ENCODE measurements at regions not wholly inside any gene's neighbourhood (a gene's known extent, or its start where the extent isn't known, plus 50 kb on each side); places are given as distances from the start of the nearest gene placed in this dataset.

GRCh38 chr1:57597036-57597435, 173.2 kb upstream of the DAB1 start:
- H3K4me2 ChIP-seq: no peak overlapping the region
- H4K20me1 ChIP-seq (ENCODE audit: insufficient read depth): no peaks in the 10 kb centered on the region
- TF ChIP-seq, protein P1, sequence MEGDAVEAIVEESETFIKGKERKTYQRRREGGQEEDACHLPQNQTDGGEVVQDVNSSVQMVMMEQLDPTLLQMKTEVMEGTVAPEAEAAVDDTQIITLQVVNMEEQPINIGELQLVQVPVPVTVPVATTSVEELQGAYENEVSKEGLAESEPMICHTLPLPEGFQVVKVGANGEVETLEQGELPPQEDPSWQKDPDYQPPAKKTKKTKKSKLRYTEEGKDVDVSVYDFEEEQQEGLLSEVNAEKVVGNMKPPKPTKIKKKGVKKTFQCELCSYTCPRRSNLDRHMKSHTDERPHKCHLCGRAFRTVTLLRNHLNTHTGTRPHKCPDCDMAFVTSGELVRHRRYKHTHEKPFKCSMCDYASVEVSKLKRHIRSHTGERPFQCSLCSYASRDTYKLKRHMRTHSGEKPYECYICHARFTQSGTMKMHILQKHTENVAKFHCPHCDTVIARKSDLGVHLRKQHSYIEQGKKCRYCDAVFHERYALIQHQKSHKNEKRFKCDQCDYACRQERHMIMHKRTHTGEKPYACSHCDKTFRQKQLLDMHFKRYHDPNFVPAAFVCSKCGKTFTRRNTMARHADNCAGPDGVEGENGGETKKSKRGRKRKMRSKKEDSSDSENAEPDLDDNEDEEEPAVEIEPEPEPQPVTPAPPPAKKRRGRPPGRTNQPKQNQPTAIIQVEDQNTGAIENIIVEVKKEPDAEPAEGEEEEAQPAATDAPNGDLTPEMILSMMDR (conservative IDR thresholded peaks at IDR 0.05): no peak
- no peak for TF ChIP-seq EZH2 (IDR thresholded peaks at IDR 0.05; ENCODE audit: low read depth)
- no peak for DNase-seq
- H3K4me1 ChIP-seq (replicated peaks; ENCODE audit: insufficient read depth): no peaks in the 10 kb centered on the region
- no peak overlapping the region for H2AFZ ChIP-seq
- ChIA-PET CTCF (no interaction called here), POLR2A (ENCODE audit: unreplicated experiment) (no interaction called here)
- no peak overlapping the region for H3K4me3 ChIP-seq
- no TSS peak for BruUV-seq (replicated peaks)
- no peak overlapping the region for H3K27ac ChIP-seq
- no peaks in the 10 kb centered on the region for H3F3A ChIP-seq (ENCODE audit: insufficient read depth, low read depth)
- no peaks in the 10 kb centered on the region; the same call in 1 of the 2 replicates for H3K9me2 ChIP-seq (ENCODE audit: insufficient read depth)
- H3K79me2 ChIP-seq (ENCODE audit: low read depth): no peaks in the 10 kb centered on the region
- no peaks in the 10 kb centered on the region for H3K36me3 ChIP-seq (ENCODE audit: low read depth)
- peaks cover under 1% of the 10 kb centered on the region for H3K27me3 ChIP-seq (ENCODE audit: insufficient read depth, low read depth)
- intact Hi-C loops (cut with micrococcal nuclease; ENCODE audit: unreplicated experiment): no loop called here
- no peaks in the 10 kb centered on the region for H3K9me3 ChIP-seq (ENCODE audit: insufficient read depth, low read depth)

DNA sequence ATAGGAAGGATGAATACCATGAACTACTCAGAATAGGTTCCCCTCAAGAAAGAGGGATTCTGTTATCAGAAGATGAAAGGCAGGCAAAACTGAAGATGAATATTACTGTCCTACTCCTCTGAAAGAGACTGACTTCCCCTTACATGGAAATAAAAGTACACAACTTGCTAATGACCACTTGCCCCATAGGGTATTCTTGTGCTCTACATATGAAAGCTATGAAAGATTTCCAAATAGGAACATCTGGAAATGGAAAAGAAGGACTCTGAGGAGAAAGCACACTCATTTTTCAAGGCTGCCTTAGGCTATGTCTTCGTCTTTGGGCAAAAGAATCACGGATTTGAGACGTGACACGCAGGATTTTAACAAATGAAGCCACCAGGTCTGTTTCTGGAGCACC, 170.1 kb upstream of the DAB1 start:
- Histone ChIP-seq H2AFZ (0 out of 2 replicates have a peak overlapping the region, but pooled peaks have one; percentile 22), H3K36me3 (ENCODE audit: low read depth) (no peaks in the 10 kb centered on the region), H3K4me1 (replicated peaks; ENCODE audit: insufficient read depth) (no peaks in the 10 kb centered on the region), H3F3A (ENCODE audit: insufficient read depth, low read depth) (no peaks in the 10 kb centered on the region), H3K9me3 (ENCODE audit: insufficient read depth, low read depth) (no peaks in the 10 kb centered on the region), H3K79me2 (ENCODE audit: low read depth) (no peaks in the 10 kb centered on the region), H3K4me2 (no peak overlapping the region), H3K27me3 (ENCODE audit: insufficient read depth, low read depth) (no peaks in the 10 kb centered on the region), H3K4me3 (no peak overlapping the region), H4K20me1 (ENCODE audit: insufficient read depth) (no peaks in the 10 kb centered on the region), H3K9me2 (ENCODE audit: insufficient read depth) (no peaks in the 10 kb centered on the region; the same call in 1 of the 2 replicates), H3K27ac (no peak overlapping the region)
- ChIA-PET POLR2A (ENCODE audit: unreplicated experiment) (no interaction called here), CTCF (no interaction called here)
- intact Hi-C loops (cut with micrococcal nuclease; ENCODE audit: unreplicated experiment): no loop called here
- BruUV-seq (replicated peaks): no TSS peak
- no peak for DNase-seq
- TF ChIP-seq EZH2 (IDR thresholded peaks at IDR 0.05; ENCODE audit: low read depth): no peak
- TF ChIP-seq, protein P1 (conservative IDR thresholded peaks at IDR 0.05): no peak

GRCh38 chr1:57591842-57592241, 168.0 kb upstream of the DAB1 start:
- no peaks in the 10 kb centered on the region for H3K27me3 ChIP-seq (ENCODE audit: insufficient read depth, low read depth)
- H3K4me1 ChIP-seq (replicated peaks; ENCODE audit: insufficient read depth): no peaks in the 10 kb centered on the region
- H3K36me3 ChIP-seq (ENCODE audit: low read depth): no peaks in the 10 kb centered on the region
- intact Hi-C loops (cut with micrococcal nuclease; ENCODE audit: unreplicated experiment): no loop called here
- H3K9me3 ChIP-seq (ENCODE audit: insufficient read depth, low read depth): no peaks in the 10 kb centered on the region
- no peaks in the 10 kb centered on the region; the same call in 1 of the 2 replicates for H3K9me2 ChIP-seq (ENCODE audit: insufficient read depth)
- no peaks in the 10 kb centered on the region for H4K20me1 ChIP-seq (ENCODE audit: insufficient read depth)
- no peak overlapping the region for H3K4me2 ChIP-seq
- no peak overlapping the region for H3K27ac ChIP-seq
- CTCF ChIA-PET: no interaction called here
- POLR2A ChIA-PET (ENCODE audit: unreplicated experiment): no interaction called here
- DNase-seq: no peak
- no peak overlapping the region for H2AFZ ChIP-seq
- no peak for TF ChIP-seq EZH2 (IDR thresholded peaks at IDR 0.05; ENCODE audit: low read depth)
- TF ChIP-seq, protein P1 (conservative IDR thresholded peaks at IDR 0.05): no peak
- H3F3A ChIP-seq (ENCODE audit: insufficient read depth, low read depth): no peaks in the 10 kb centered on the region
- no peak overlapping the region for H3K4me3 ChIP-seq
- H3K79me2 ChIP-seq (ENCODE audit: low read depth): no peaks in the 10 kb centered on the region
- no TSS peak for BruUV-seq (replicated peaks)

All from PC-9 (cell line).